HEK293 (cell line): ENCODE measurements at regions not wholly inside any gene's neighbourhood (a gene's known extent, or its start where the extent isn't known, plus 50 kb on each side); places are given as distances from the start of the nearest gene placed in this dataset.

ENCODE experiments used
- CTCF ChIA-PET: fragments of 350-600 bp; formaldehyde crosslinking; extraction: SDS; loops from one replicate; lab custom pipeline; 2021; ENCODE audit warnings: antibody characterized with exemption; lab: Yijun Ruan, JAX
- POLR2A ChIA-PET: fragments of 300-600 bp; formaldehyde crosslinking; extraction: SDS; loops from one replicate; lab custom pipeline; 2020; ENCODE audit warnings: antibody characterized with exemption, inconsistent platforms; lab: Yijun Ruan, JAX
- H3K27ac ChIP-seq: fragments of 200-500 bp; sonication (Bioruptor generic); 2 replicates; pipeline ENCODE4 v1.5.1; 2014; ENCODE audit warnings: low read depth, low read length, control low read depth, inconsistent platforms; ENCODE audit errors: extremely low read depth
- H3K36me3 ChIP-seq, 2 experiments: fragments of 200-500 bp in 1 of 2; sonication (Bioruptor generic) in 1 of 2; 1 replicate in 1 of 2; 2 replicates in 1 of 2; pipeline ENCODE4 v1.5.1; 2014 to 2017; ENCODE audit warnings: inconsistent platforms in 2 of 2, low read length in 2 of 2; ENCODE audit not compliant: control insufficient read depth in 2 of 2, insufficient read depth in 1 of 2
- H3K4me1 ChIP-seq: fragments of 200-500 bp; sonication (Bioruptor generic); 2 replicates; pipeline ENCODE4 v1.5.1; 2014; ENCODE audit warnings: mild to moderate bottlenecking, low read length, inconsistent platforms; ENCODE audit not compliant: control insufficient read depth, insufficient read depth
- H3K4me3 ChIP-seq: 2 replicates; pipeline ENCODE4 v1.5.1; 2011; ENCODE audit warnings: low read depth, mild to moderate bottlenecking, control low read depth, low read length, moderate library complexity
- H3K9me3 ChIP-seq: fragments of 200-500 bp; sonication (Bioruptor generic); 2 replicates; pipeline ENCODE4 v1.5.1; 2014; ENCODE audit warnings: low read depth, low read length, inconsistent platforms; ENCODE audit not compliant: control insufficient read depth, insufficient read depth
- PRDM2 ChIP-seq: fragments of 450-650 bp; formaldehyde crosslinking; IDR thresholded peaks from 2 replicates; pipeline ENCODE4 v1.5.1; 2016; ENCODE audit warnings: missing biosample characterization, missing genetic modification characterization, borderline replicate concordance
- PRDM4 ChIP-seq: fragments of 450-650 bp; formaldehyde crosslinking; IDR thresholded peaks from 2 replicates; pipeline ENCODE4 v1.5.1; 2017; ENCODE audit warnings: missing biosample characterization, missing genetic modification characterization
- REPIN1 ChIP-seq: fragments of 450-650 bp; formaldehyde crosslinking; IDR thresholded peaks from 2 replicates; pipeline ENCODE4 v1.5.1; 2017; ENCODE audit warnings: missing biosample characterization, missing genetic modification characterization, low read depth
- SP7 ChIP-seq: fragments of 450-650 bp; formaldehyde crosslinking; IDR thresholded peaks from 2 replicates; pipeline ENCODE4 v1.5.1; 2016; ENCODE audit warnings: missing biosample characterization, missing genetic modification characterization
- ZBTB11 ChIP-seq: fragments of 450-650 bp; formaldehyde crosslinking; conservative IDR thresholded peaks from 2 replicates; pipeline ENCODE4 v1.5.1; 2016; ENCODE audit warnings: low read depth, missing biosample characterization, missing genetic modification characterization
- ZBTB21 ChIP-seq: fragments of 450-650 bp; formaldehyde crosslinking; IDR thresholded peaks from 2 replicates; pipeline ENCODE4 v1.5.1; 2017; ENCODE audit warnings: missing biosample characterization, missing genetic modification characterization
- ZBTB8A ChIP-seq: fragments of 450-650 bp; formaldehyde crosslinking; IDR thresholded peaks from 2 replicates; pipeline ENCODE4 v1.5.1; 2016; ENCODE audit warnings: missing biosample characterization, missing genetic modification characterization
- ZNF157 ChIP-seq: fragments of 450-650 bp; formaldehyde crosslinking; IDR thresholded peaks from 2 replicates; pipeline ENCODE4 v1.5.1; 2016; ENCODE audit warnings: missing biosample characterization, missing genetic modification characterization
- ZNF23 ChIP-seq: fragments of 450-650 bp; formaldehyde crosslinking; IDR thresholded peaks from 2 replicates; pipeline ENCODE4 v1.5.1; 2016; ENCODE audit warnings: missing biosample characterization, missing genetic modification characterization, borderline replicate concordance
- ZNF518A ChIP-seq: fragments of 450-650 bp; formaldehyde crosslinking; conservative IDR thresholded peaks from 2 replicates; pipeline ENCODE4 v1.5.1; 2016; ENCODE audit warnings: low read depth, missing biosample characterization, missing genetic modification characterization
- ZNF621 ChIP-seq: fragments of 450-650 bp; formaldehyde crosslinking; IDR thresholded peaks from 2 replicates; pipeline ENCODE4 v1.5.1; 2017; ENCODE audit warnings: missing biosample characterization, missing genetic modification characterization
- ZNF76 ChIP-seq: fragments of 450-650 bp; formaldehyde crosslinking; IDR thresholded peaks from 2 replicates; pipeline ENCODE4; 2016; ENCODE audit warnings: low read depth, missing biosample characterization, missing genetic modification characterization, borderline replicate concordance

- TF ChIP-seq ZNF518A (no peak), ZNF157 (tag by site-specific recombination) (no peak)
- TF ChIP-seq, all 188 proteins: peak for 0
Observed at GRCh38 chr11:101299210-101299609, 169.6 kb upstream of the PGR start (continued).

GRCh38 chr11:101296896-101297295, 167.3 kb upstream of the PGR start:
- no peak for TF ChIP-seq SP7 (tag by site-specific recombination)
- no peak for TF ChIP-seq ZNF76
- no peak for TF ChIP-seq ZBTB21 (tag by site-specific recombination)
- no peak for TF ChIP-seq REPIN1
- no peak for TF ChIP-seq PRDM2 (tag by site-specific recombination)
- no peak for TF ChIP-seq PRDM4
- TF ChIP-seq ZBTB8A (tag by site-specific recombination): no peak
- TF ChIP-seq ZNF23 (tag by site-specific recombination): no peak
- no peak for TF ChIP-seq ZNF621 (tag by site-specific recombination)
- TF ChIP-seq ZBTB11: no peak
- Histone ChIP-seq H3K9me3 (no peaks in the 10 kb centered on the region), H3K4me1 (no peaks in the 10 kb centered on the region), H3K36me3 (no peaks in the 10 kb centered on the region), H3K4me3 (no peak overlapping the region), H3K27ac (no peak overlapping the region)
- ChIA-PET POLR2A (no interaction called here), CTCF (no interaction called here)
